Parathyroid adenoma (tissue), 2 donors: ENCODE measurements at regions not wholly inside any gene's neighbourhood (a gene's known extent, or its start where the extent isn't known, plus 50 kb on each side); places are given as distances from the start of the nearest gene placed in this dataset.

Experiments used
- H2AFZ ChIP-seq: fragments of 300-600 bp; sonication (generic); one replicate; pipeline ENCODE4 v1.7.0; 2017; ENCODE audit warnings: antibody characterized with exemption, mild to moderate bottlenecking
- H3K27ac ChIP-seq: fragments of 300-600 bp; sonication (generic); one replicate; pipeline ENCODE4 v1.7.0; 2017
- H3K27me3 ChIP-seq: fragments of 300-600 bp; sonication (generic); one replicate; pipeline ENCODE4 v1.7.0; 2017; ENCODE audit warnings: low read length; ENCODE audit not compliant: control insufficient read depth, insufficient read depth
- H3K36me3 ChIP-seq: fragments of 300-600 bp; sonication (generic); one replicate; pipeline ENCODE4 v1.7.0; 2017; ENCODE audit warnings: low read length; ENCODE audit not compliant: control insufficient read depth, insufficient read depth
- H3K4me1 ChIP-seq: fragments of 300-600 bp; sonication (generic); one replicate; pipeline ENCODE4 v1.7.0; 2017; ENCODE audit warnings: control low read depth
- H3K4me2 ChIP-seq: fragments of 300-600 bp; sonication (generic); one replicate; pipeline ENCODE4 v1.7.0; 2017; ENCODE audit warnings: low read length
- H3K4me3 ChIP-seq: fragments of 300-600 bp; sonication (generic); one replicate; pipeline ENCODE4 v1.7.0; 2017; ENCODE audit warnings: low read depth, low read length
- H3K79me2 ChIP-seq: fragments of 300-600 bp; sonication (generic); one replicate; pipeline ENCODE4 v1.7.0; 2017; ENCODE audit warnings: control low read depth
- H3K9ac ChIP-seq: fragments of 300-600 bp; sonication (generic); one replicate; pipeline ENCODE4 v1.7.0; 2017; ENCODE audit warnings: mild to moderate bottlenecking
- H3K9me3 ChIP-seq: fragments of 300-600 bp; sonication (generic); one replicate; pipeline ENCODE4 v1.7.0; 2017; ENCODE audit warnings: low read length; ENCODE audit not compliant: control insufficient read depth
- TF ChIP-seq, protein P1 (sequence below): fragments of 300-600 bp; sonication (generic); IDR thresholded peaks from one replicate; pipeline ENCODE4 v1.7.0; 2017; ENCODE audit warnings: antibody characterized with exemption, mild to moderate bottlenecking
- donor health status: primary hyperparathyroidism.

DNA sequence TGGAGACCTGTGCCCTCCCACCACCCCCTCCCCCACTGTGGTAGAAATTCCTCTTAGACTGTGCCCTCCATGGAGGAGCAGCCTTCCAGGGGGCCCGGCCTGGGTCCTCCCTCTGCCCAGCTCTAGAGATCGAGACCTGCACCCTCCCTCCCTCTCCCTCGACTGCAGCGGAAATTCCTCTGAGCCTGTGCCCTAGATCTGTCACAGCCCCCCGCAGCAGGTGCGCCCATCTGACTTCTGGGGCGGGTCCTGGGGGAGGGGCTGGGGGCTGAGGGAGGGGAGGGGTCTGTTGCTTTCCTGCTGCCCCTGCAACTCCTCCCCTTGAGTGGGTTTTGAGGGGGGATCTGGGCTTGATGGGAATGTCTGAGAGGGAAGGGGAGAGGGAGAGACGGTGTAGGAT is 177.8 kb upstream of the GSE1 start:
- TF ChIP-seq, protein P1, sequence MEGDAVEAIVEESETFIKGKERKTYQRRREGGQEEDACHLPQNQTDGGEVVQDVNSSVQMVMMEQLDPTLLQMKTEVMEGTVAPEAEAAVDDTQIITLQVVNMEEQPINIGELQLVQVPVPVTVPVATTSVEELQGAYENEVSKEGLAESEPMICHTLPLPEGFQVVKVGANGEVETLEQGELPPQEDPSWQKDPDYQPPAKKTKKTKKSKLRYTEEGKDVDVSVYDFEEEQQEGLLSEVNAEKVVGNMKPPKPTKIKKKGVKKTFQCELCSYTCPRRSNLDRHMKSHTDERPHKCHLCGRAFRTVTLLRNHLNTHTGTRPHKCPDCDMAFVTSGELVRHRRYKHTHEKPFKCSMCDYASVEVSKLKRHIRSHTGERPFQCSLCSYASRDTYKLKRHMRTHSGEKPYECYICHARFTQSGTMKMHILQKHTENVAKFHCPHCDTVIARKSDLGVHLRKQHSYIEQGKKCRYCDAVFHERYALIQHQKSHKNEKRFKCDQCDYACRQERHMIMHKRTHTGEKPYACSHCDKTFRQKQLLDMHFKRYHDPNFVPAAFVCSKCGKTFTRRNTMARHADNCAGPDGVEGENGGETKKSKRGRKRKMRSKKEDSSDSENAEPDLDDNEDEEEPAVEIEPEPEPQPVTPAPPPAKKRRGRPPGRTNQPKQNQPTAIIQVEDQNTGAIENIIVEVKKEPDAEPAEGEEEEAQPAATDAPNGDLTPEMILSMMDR: no peak
- Histone ChIP-seq H3K36me3 (no peaks in the 10 kb centered on the region), H3K4me2 (no peak overlapping the region), H3K9me3 (no peaks in the 10 kb centered on the region), H3K4me3 (no peak overlapping the region), H3K79me2 (peaks cover 2% of the 10 kb centered on the region), H3K9ac (no peak overlapping the region), H3K27me3 (no peaks in the 10 kb centered on the region), H2AFZ (no peak overlapping the region), H3K27ac (no peak overlapping the region), H3K4me1 (no peaks in the 10 kb centered on the region)

DNA sequence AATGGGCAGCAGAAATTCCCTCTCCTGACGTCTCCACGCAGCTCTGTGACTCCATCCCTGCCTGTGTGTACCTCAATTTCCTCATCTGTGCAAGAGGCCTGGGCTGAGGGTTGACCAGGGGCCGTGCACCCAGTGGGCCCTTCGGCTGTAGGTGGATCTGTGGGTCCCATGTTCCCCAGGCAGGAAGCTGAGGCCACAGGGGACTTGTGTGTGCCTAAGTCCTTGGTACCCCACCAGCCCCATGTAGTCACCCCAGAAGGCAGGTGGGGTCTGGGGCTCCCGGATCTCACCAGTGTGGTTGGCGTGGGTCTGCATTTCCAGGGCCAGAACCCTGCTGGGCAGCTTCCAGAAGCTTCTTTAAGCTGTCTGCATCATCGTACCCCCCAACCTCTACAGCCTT is 177.4 kb upstream of the GSE1 start:
- Histone ChIP-seq H3K4me2 (no peak overlapping the region), H3K9ac (no peak overlapping the region), H3K4me3 (no peak overlapping the region), H3K27ac (no peak overlapping the region), H3K4me1 (no peaks in the 10 kb centered on the region), H2AFZ (no peak overlapping the region), H3K27me3 (no peaks in the 10 kb centered on the region), H3K79me2 (peaks cover 2% of the 10 kb centered on the region), H3K36me3 (no peaks in the 10 kb centered on the region), H3K9me3 (no peaks in the 10 kb centered on the region)
- TF ChIP-seq, protein P1: no peak

DNA sequence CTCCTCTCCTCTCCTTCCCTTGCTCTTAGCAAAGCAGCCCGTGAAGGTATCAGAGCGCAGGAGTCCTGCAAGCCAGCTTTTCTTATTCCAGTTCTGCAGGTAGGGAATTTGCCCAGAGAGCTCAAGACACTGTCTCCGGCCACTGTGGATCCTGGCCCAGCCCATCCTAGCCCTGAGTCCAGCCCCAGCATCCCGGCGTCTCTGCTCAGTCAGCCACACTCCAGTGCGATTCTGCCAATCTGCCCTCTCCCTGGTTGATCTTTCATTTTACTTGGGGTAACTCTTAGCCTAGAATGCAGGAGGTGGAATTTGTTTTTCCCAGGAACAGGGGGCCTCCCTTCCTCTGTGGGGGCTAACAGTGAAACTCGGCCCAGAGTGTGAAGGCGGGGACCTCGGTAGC is 176.9 kb upstream of the GSE1 start:
- H3K4me2 ChIP-seq: no peak overlapping the region
- TF ChIP-seq, protein P1: no peak
- no peak overlapping the region for H2AFZ ChIP-seq
- H3K9me3 ChIP-seq: no peaks in the 10 kb centered on the region
- no peaks in the 10 kb centered on the region for H3K4me1 ChIP-seq
- no peak overlapping the region for H3K9ac ChIP-seq
- H3K27ac ChIP-seq: no peak overlapping the region
- H3K79me2 ChIP-seq: peaks cover 2% of the 10 kb centered on the region
- H3K36me3 ChIP-seq: no peaks in the 10 kb centered on the region
- H3K4me3 ChIP-seq: no peak overlapping the region
- no peaks in the 10 kb centered on the region for H3K27me3 ChIP-seq

DNA sequence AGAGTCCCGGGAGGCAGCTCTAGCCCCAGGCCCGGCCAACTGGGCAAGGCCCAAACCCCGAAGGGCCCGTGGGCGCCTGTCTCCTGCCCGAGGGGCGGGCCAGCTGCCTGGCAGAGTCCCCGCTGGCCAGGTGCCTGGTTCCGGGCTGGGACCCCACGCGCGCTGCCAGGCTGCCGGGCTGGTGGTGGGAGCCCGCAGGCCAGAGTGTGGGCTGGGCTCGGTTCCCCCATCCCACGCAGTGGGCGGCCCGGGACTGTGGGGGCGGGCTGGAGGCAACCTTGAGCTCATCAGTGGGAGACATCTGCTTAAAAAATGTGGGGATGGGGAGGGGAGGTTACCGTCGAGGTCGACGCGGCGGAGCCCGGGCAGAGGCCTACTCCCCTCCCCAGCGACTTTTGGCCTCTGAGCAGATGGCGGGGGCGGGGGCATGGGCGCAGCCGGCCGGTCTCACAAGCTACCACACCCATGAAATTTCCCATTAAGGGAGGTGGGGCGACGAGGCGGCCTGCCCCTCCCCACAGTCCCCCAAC is 176.4 kb upstream of the GSE1 start:
- Histone ChIP-seq H3K4me2 (no peak overlapping the region), H3K9me3 (no peaks in the 10 kb centered on the region), H3K27ac (no peak overlapping the region), H3K27me3 (no peaks in the 10 kb centered on the region), H3K4me3 (no peak overlapping the region), H3K79me2 (peaks cover 2% of the 10 kb centered on the region), H3K9ac (no peak overlapping the region), H3K36me3 (no peaks in the 10 kb centered on the region), H3K4me1 (no peaks in the 10 kb centered on the region), H2AFZ (no peak overlapping the region)
- TF ChIP-seq, protein P1: no peak
